ENCODE measurements at regions not wholly inside any gene's neighbourhood (a gene's known extent, or its start where the extent isn't known, plus 50 kb on each side); places are given as distances from the start of the nearest gene placed in this dataset.
"Not testable (repeated sequence)": the region's sequence is repeated elsewhere in the genome, so short reads cannot be mapped to it uniquely, and the experiment has no call there.

GRCh38 chr10:64358907-64359306, 837.7 kb downstream of the REEP3 start:
- no peak for DNase-seq

- not testable (repeated sequence) for DNase-seq
These were observed 839.0 kb downstream of the REEP3 start for GRCh38 chr10:64360240-64360639.

GRCh38 chr10:64363687-64364086, 842.5 kb downstream of the REEP3 start:
- DNase-seq: no peak

- DNase-seq: no peak
These were observed 844.5 kb downstream of the REEP3 start for GRCh38 chr10:64365663-64366062.

GRCh38 chr10:64368298-64368697, 847.1 kb downstream of the REEP3 start:
- no peak for DNase-seq

GRCh38 chr10:64369885-64370773, 848.9 kb downstream of the REEP3 start:
- no peak for DNase-seq

GRCh38 chr10:64374346-64374745, 853.1 kb downstream of the REEP3 start:
- DNase-seq: no peak

- DNase-seq: no peak
These were observed 855.0 kb downstream of the REEP3 start for GRCh38 chr10:64376167-64376566.

- no peak for DNase-seq
These were observed 858.7 kb downstream of the REEP3 start for GRCh38 chr10:64379898-64380297.

GRCh38 chr10:64385355-64385754, 864.2 kb downstream of the REEP3 start:
- no peak for DNase-seq

GRCh38 chr10:64394744-64395143, 873.5 kb downstream of the REEP3 start:
- DNase-seq: no peak

GRCh38 chr10:64396105-64396708, 875.0 kb downstream of the REEP3 start:
- no peak for DNase-seq

- no peak for DNase-seq
These were observed 875.9 kb downstream of the REEP3 start for GRCh38 chr10:64397125-64397524.

- no peak for DNase-seq
These were observed 887.4 kb downstream of the REEP3 start for GRCh38 chr10:64408391-64409183.

GRCh38 chr10:64409349-64409748, 888.1 kb downstream of the REEP3 start:
- DNase-seq: no peak

GRCh38 chr10:64416011-64416410, 894.8 kb downstream of the REEP3 start:
- no peak for DNase-seq

GRCh38 chr10:64419461-64419860, 898.3 kb downstream of the REEP3 start:
- DNase-seq: no peak

GRCh38 chr10:64426745-64427144, 905.5 kb downstream of the REEP3 start:
- no peak for DNase-seq

- no peak for DNase-seq
These were observed 909.6 kb downstream of the REEP3 start for GRCh38 chr10:64430690-64431323.

- not testable (repeated sequence) for DNase-seq
These were observed 920.7 kb downstream of the REEP3 start for GRCh38 chr10:64441872-64442271.

- no peak for DNase-seq
These were observed 923.0 kb downstream of the REEP3 start for GRCh38 chr10:64444163-64444562.

GRCh38 chr10:64444564-64444963, 923.4 kb downstream of the REEP3 start:
- DNase-seq: no peak

- no peak for DNase-seq
These were observed 928.4 kb downstream of the REEP3 start for GRCh38 chr10:64449603-64450002.
